PC-3 (cell line): ENCODE measurements at regions not wholly inside any gene's neighbourhood (a gene's known extent, or its start where the extent isn't known, plus 50 kb on each side); places are given as distances from the start of the nearest gene placed in this dataset.

ENCODE experiments used
- ATAC-seq: fragments of 200-7000 bp; cut with Tn5 transposase; 2 replicates; pipeline ENCODE4 v1.9.1; 2020; ENCODE audit warnings: mild to moderate bottlenecking, moderate library complexity
- BruUV-seq: library from RNA; stranded (reverse); fragments of 400-500 nt; replicated peaks from 2 replicates; lab custom pipeline; 2021; lab: Mats Ljungman, UMichigan
- CTCF ChIA-PET: fragments of 300-600 bp; sonication (Branson Sonifier 250); formaldehyde crosslinking; loops from one replicate; lab custom pipeline; 2022; ENCODE audit warnings: antibody characterized with exemption; lab: Charles Lee
- POLR2A ChIA-PET: fragments of 300-600 bp; sonication (Branson Sonifier 250); formaldehyde crosslinking; loops from one replicate; lab custom pipeline; 2022; ENCODE audit warnings: antibody characterized with exemption; ENCODE audit not compliant: unreplicated experiment; lab: Charles Lee
- DNase-seq: peaks from one replicate; pipeline ENCODE4 v3.0.0-alpha.2; 2015
- H2AFZ ChIP-seq: fragments of 300-600 bp; sonication (generic); 2 replicates; pipeline ENCODE4 v1.6.0; 2016; ENCODE audit warnings: antibody characterized with exemption, low read length
- H3F3A ChIP-seq: fragments of 300-600 bp; sonication (generic); one replicate; pipeline ENCODE4 v1.6.0; 2017; ENCODE audit warnings: antibody characterized with exemption, low read length, control low read depth, mild to moderate bottlenecking; ENCODE audit not compliant: unreplicated experiment
- H3K27ac ChIP-seq: fragments of 300-600 bp; sonication (generic); 2 replicates; pipeline ENCODE4 v1.5.1; 2016; ENCODE audit warnings: mild to moderate bottlenecking, low read length
- H3K27me3 ChIP-seq: fragments of 300-600 bp; sonication (generic); 2 replicates; pipeline ENCODE4 v1.6.1; 2016; ENCODE audit warnings: low read length, mixed read lengths
- H3K36me3 ChIP-seq: fragments of 300-600 bp; sonication (generic); 2 replicates; pipeline ENCODE4 v1.6.1; 2016; ENCODE audit warnings: low read depth, mixed run types, low read length, mixed read lengths
- H3K4me1 ChIP-seq: fragments of 300-600 bp; sonication (generic); 2 replicates; pipeline ENCODE4 v1.5.1; 2016; ENCODE audit warnings: low read length; ENCODE audit not compliant: insufficient read depth
- H3K4me2 ChIP-seq: fragments of 300-600 bp; sonication (generic); 2 replicates; pipeline ENCODE4 v1.6.0; 2016; ENCODE audit warnings: low read length
- H3K4me3 ChIP-seq: fragments of 300-600 bp; sonication (generic); 2 replicates; pipeline ENCODE4 v1.5.1; 2016; ENCODE audit warnings: mild to moderate bottlenecking, low read length, mixed read lengths
- H3K79me2 ChIP-seq: fragments of 300-600 bp; sonication (generic); 2 replicates; pipeline ENCODE4 v1.6.1; 2017; ENCODE audit warnings: low read length, mixed read lengths
- H3K9ac ChIP-seq: fragments of 300-600 bp; sonication (generic); 2 replicates; pipeline ENCODE4 v1.6.0; 2016; ENCODE audit warnings: mild to moderate bottlenecking, low read length
- H3K9me2 ChIP-seq: fragments of 300-600 bp; sonication (generic); replicated peaks from 2 replicates; pipeline ENCODE4 v1.6.1; 2016; ENCODE audit warnings: mixed run types, low read length, mixed read lengths
- H3K9me3 ChIP-seq: fragments of 300-600 bp; sonication (generic); 2 replicates; pipeline ENCODE4 v1.6.1; 2016; ENCODE audit warnings: low read length, mixed read lengths
- H4K20me1 ChIP-seq: fragments of 300-600 bp; sonication (generic); 2 replicates; pipeline ENCODE4 v1.6.1; 2016; ENCODE audit warnings: low read length, mixed read lengths
- CTCF ChIP-seq: fragments of 300-600 bp; sonication (generic); conservative IDR thresholded peaks from 2 replicates; pipeline ENCODE4 v1.5.1; 2017; ENCODE audit warnings: antibody characterized with exemption, low read depth, mild to moderate bottlenecking, low read length
- EZH2 ChIP-seq: fragments of 300-600 bp; sonication (generic); IDR thresholded peaks from one replicate; pipeline ENCODE4 v1.6.1; 2017; ENCODE audit warnings: antibody characterized with exemption, mild to moderate bottlenecking, low read length; ENCODE audit not compliant: unreplicated experiment
- EZH2phosphoT487 ChIP-seq: fragments of 300-600 bp; sonication (generic); IDR thresholded peaks from 2 replicates; pipeline ENCODE4 v1.6.1; 2018; ENCODE audit warnings: mild to moderate bottlenecking, antibody characterized with exemption, low read length, borderline replicate concordance
- intact Hi-C: fragments of 100-400 bp; cut with micrococcal nuclease; formaldehyde crosslinking; loops from 2 replicates; pipeline ENCODE4 v1.9.0; 2023

GRCh38 chr18:77983270-77983669 lies 733.6 kb downstream of the GALR1 start:
- TF ChIP-seq EZH2 (no peak), EZH2phosphoT487 (no peak), CTCF (no peak)
- H4K20me1 ChIP-seq, result no peaks in the 10 kb centered on the region
- intact Hi-C loops, result no loop called here
- H3K9ac ChIP-seq, result no peak overlapping the region
- no peak overlapping the region for H2AFZ ChIP-seq
- H3F3A ChIP-seq, result no peaks in the 10 kb centered on the region
- no peaks in the 10 kb centered on the region for H3K36me3 ChIP-seq
- H3K9me2 ChIP-seq, result no peaks in the 10 kb centered on the region
- H3K79me2 ChIP-seq, result no peaks in the 10 kb centered on the region
- H3K4me2 ChIP-seq, result no peak overlapping the region
- no peaks in the 10 kb centered on the region for H3K4me1 ChIP-seq
- no peak overlapping the region for H3K4me3 ChIP-seq
- ATAC-seq (no peak), DNase-seq (no peak)
- POLR2A ChIA-PET, result no interaction called here
- BruUV-seq, result no TSS peak
- no peaks in the 10 kb centered on the region for H3K9me3 ChIP-seq
- CTCF ChIA-PET, result no interaction called here
- no peak overlapping the region for H3K27ac ChIP-seq
- peaks cover 70% of the 10 kb centered on the region for H3K27me3 ChIP-seq

GRCh38 chr18:77984178-77984577 lies 734.5 kb downstream of the GALR1 start:
- CTCF ChIA-PET, result no interaction called here
- intact Hi-C loops, result no loop called here
- no peaks in the 10 kb centered on the region for H3K79me2 ChIP-seq
- H3K4me3 ChIP-seq, result no peak overlapping the region
- no peak overlapping the region for H3K4me2 ChIP-seq
- no peak overlapping the region for H2AFZ ChIP-seq
- no peaks in the 10 kb centered on the region for H3K9me3 ChIP-seq
- H3F3A ChIP-seq, result no peaks in the 10 kb centered on the region
- H4K20me1 ChIP-seq, result no peaks in the 10 kb centered on the region
- DNase-seq, result no peak
- BruUV-seq, result no TSS peak
- TF ChIP-seq CTCF (no peak), EZH2 (no peak), EZH2phosphoT487 (no peak)
- no peaks in the 10 kb centered on the region for H3K4me1 ChIP-seq
- ATAC-seq, result no peak
- H3K9me2 ChIP-seq, result no peaks in the 10 kb centered on the region
- POLR2A ChIA-PET, result no interaction called here
- H3K27me3 ChIP-seq, result peaks cover 69% of the 10 kb centered on the region
- H3K27ac ChIP-seq, result no peak overlapping the region
- H3K9ac ChIP-seq, result no peak overlapping the region
- no peaks in the 10 kb centered on the region for H3K36me3 ChIP-seq

GRCh38 chr18:77984833-77985232 lies 735.2 kb downstream of the GALR1 start:
- Histone ChIP-seq H4K20me1 (no peaks in the 10 kb centered on the region), H3K27me3 (peaks cover 65% of the 10 kb centered on the region), H3K27ac (no peak overlapping the region), H3F3A (no peaks in the 10 kb centered on the region), H3K9me3 (no peaks in the 10 kb centered on the region), H3K4me2 (no peak overlapping the region), H3K79me2 (no peaks in the 10 kb centered on the region), H3K9ac (no peak overlapping the region), H3K4me1 (no peaks in the 10 kb centered on the region), H3K4me3 (no peak overlapping the region), H3K36me3 (no peaks in the 10 kb centered on the region), H2AFZ (no peak overlapping the region), H3K9me2 (no peaks in the 10 kb centered on the region)
- intact Hi-C loops, result no loop called here
- ChIA-PET CTCF (no interaction called here), POLR2A (no interaction called here)
- DNase-seq (no peak), ATAC-seq (no peak)
- TF ChIP-seq EZH2 (no peak), CTCF (no peak), EZH2phosphoT487 (no peak)
- no TSS peak for BruUV-seq
